NCI-H526 (cell line): ENCODE measurements at regions not wholly inside any gene's neighbourhood (a gene's known extent, or its start where the extent isn't known, plus 50 kb on each side); places are given as distances from the start of the nearest gene placed in this dataset.

Experiments
- DNase-seq, 2 experiments: peaks; one replicate each; lab custom pipeline; 2025; lab: John Stamatoyannopoulos, UW

DNA sequence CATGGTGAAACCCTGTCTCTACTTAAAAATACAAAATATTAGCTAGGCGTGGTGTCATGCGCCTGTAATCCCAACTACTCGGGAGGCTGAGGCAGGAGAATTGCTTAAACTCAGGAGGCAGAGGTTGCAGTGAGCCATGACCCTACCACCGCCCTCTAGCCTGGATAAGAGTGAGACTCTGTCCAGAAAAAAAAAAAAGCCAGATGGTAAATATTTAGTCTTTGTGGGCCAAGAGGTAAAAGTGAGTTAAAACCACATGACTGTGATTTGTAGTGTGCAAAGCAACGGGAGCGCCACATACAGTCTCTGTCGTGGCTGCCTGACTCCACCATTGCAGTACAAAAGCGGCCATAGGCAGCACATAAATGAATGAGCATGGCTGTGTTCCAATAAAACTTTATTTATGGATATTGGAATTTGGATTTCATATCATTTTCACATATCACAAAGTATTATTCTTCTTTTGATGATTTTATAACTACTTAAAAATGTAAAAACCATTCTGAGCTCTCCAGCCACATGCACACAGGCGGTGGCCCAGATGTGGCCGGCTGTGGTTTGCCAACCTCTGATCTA, 51.8 kb upstream of the CASZ1 start:
- no peak for DNase-seq

DNA sequence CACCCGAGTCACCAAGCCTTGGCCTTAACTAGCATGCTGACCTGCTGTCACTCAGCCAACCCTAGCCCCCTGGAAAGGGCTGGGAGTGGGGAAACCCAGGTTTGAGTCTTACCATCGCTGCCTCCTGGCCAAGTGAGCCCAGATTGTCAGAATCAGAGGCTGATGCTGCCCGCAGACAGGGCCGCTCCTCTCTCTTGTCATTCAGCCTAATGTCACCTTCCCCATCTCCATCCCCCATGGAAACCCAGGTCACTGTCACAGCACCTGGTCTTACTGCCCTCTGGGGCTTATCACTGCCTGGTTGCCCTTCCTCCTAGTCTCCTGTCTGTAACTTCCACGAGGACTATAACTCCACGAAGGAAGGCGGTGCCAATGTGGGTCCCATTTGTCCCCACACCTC, 53.6 kb upstream of the CASZ1 start:
- DNase-seq = no peak

DNA sequence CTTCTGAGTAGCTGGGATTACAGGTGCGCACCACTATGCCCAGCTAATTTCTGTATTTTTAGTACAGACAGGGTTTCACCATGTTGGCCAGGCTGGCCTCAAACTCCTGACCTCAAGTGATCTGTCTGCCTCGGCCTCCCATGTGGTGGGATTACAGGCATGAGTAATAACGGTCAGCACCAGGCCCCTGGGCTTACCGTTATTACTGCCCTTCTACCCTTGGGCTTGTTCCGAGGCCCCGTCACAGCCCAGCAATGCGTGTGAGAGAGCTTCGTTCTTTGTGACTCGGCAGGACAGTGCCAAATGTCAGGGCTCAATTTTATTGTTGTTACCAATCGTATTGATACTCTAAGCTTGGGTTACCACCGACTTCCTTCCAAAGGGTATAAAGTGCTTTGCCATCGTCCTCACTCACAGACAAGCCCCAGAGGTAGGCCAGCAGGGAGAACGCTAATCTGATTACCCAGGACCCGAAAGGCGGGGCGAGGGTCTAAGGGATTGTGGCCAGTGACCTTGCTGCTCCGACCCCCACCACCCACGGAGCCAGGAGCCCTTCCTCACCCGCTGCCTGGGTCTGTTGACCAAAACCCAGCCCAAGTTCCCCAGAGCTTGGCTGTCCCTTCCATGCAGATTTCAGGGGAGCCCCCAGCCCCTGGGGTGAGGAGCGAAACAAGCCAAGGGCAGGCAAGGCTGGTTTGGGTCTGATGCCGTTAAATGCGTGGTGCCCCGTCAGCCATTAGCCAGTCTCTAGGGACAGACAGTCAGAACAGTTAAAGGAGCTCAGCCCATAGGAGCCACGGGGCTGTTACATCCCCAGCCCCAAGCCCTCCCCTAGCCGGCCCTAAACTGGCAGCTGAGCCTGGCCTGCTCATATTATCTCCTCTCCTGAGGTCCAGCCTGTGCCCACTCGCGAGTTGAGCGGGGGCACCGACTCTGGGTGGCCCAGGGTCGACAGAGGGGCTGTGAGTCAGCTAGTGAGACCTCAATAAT, 54.9 kb upstream of the CASZ1 start:
- DNase-seq = no peak

DNA sequence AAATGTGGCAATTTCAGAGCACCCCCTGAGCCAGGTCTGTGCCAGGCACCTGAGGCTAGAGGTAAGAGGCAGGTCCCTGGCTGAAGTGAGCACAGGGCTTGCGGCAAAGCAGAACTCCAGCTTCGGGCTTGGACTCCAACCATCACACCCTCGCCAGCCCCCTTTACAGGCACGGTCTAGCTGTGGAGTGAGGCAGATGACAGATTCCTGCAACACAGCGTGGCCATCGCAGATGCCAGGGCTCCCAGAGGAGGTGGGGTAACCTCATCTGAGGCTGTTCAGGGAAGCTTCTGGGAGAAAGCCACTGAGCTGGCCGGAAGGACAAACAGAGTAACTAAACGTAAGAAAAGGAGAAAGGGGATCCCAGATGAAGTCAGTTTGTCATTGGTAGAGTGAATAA, 55.6 kb upstream of the CASZ1 start:
- DNase-seq = no peak

DNA sequence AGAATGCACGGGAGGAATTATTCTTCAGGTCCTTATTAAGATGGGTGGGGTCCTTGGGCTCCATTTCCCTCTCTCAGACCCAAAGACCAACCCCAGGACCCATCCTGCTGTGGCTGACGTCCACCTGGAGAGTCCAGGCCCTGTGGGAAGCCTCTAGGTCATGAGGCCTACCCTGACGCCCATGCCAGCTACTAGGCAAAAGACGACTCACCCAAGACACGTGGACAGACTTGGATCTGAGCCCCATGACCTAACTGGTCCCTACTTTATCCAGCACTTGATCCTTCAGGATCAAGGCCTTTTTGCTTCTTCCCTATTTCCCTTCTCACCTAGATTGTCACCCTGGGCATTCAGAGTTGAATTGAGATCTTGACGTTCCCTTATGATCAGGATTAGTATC, 56.0 kb upstream of the CASZ1 start:
- no peak for DNase-seq

DNA sequence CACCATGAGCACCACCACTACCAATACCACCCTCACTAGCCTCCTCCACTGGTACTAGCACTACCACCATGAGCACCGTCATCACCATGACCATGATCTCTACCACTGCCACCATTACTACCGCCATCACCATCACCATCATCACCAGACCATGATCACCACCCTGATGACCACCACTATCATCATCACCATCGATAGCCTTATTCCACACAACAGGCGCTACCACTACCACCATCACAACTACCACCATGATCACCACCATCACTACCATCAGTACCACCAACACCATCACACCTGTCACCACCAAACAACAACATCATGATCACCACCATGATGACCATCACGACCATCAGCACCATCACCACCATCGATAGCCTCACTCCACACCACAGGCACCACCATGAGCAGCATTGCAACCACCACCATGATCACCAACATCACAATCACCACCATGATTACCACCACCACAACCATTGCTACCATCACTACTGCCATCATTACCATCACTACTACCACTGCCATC, 56.6 kb upstream of the CASZ1 start:
- DNase-seq = no peak

DNA sequence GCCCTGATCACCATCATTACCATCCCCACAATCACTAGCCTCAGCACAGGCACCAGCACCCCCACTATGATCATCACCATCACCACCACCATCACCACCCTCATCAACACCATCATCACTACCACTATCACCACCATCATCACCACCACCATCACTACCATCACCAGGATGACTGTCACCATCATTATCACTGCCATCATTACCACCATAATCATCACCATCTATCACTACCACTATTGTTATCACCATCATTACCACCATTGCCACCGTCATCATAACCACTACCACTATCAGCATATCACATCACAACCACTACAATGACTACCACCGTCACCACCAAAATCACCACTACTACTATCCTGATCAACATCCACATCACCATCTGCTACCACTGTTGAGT, 57.3 kb upstream of the CASZ1 start:
- DNase-seq = no peak

DNA sequence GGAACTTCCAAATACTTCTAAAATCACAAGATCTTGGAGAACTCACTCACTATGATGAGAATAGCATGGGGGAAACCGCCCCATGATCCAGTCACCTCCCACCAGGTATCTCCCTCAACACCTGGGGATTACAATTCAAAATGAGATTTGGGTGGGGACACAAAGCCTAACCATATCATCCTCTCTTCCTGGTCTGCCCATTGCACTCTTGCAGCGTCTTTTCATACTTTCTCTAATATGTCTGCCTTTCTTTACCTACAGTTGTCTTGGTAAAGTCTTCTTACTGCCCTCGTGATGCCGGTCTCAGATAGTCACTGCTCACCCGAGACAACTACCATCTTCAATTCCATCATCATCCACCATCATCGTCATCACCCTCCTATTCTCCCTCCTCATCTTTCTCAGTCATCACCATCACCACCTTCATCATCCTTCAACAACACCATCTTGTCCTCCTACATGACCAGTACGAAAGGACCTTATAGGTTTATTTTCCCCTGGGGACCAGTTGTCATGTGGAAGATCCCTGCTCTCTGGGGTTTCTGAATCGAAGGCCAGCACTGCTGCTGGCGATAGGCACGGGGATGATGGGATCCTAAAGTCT, 58.5 kb upstream of the CASZ1 start:
- no peak for DNase-seq

DNA sequence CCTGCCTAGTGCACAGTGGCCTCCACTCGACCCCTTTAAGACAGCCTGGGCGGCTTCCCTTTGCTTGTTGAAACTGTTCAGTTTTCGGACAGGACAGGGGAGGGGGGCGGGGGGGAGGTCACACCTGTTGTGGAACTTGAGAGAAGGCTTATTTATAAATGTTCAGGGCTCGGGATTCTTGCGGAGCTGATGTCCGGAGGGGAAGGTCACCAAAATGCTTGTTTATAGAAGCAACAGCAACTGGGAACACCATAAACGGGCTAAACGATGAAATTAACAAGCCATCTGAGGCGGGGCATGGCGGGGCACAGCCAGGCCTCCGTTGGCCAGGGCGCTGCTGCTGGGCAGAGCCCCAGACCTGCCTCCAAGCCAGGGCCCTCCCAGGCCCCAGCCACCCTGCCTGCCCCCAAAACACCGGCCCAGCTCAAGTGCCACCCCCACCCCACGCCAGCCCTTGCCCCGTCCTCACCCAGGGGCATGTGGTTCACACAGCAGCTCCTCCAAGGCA, 59.8 kb upstream of the CASZ1 start:
- DNase-seq = no peak

DNA sequence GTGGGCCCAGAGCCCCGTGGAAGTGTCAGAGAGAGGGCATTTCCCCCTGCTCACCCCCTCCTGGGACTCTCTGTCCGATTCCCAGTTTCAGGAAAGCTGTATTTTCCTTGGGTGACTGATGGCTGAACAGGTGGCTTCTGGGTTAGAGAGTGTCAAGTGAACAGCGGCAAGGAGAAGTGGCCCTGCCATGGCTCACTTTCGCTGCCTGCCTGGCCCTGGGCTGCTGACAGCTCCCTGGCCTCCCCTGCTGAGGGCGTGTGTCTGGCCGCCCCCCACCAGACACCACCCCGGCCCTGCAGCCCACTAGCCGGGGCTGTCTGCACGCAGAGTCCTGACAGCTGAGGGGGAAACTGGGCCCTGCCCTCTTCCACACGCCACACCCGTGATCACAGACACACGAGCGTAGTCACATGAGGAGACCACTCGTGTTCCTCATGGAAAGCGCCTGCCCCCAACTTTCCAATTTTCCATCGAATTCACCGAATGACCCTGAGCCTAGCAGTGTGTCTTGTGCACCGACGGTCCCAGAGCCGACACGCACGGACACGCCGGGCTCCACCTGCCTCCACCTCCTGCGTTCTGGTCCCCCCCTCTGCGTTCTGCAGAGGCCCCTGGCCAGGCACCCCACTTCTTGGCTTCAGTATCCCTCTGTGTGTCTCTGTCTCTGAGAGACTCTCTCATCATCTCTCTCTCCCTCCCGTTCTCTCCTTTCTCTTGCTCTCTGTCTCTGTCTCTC, 60.6 kb upstream of the CASZ1 start:
- no peak for DNase-seq

DNA sequence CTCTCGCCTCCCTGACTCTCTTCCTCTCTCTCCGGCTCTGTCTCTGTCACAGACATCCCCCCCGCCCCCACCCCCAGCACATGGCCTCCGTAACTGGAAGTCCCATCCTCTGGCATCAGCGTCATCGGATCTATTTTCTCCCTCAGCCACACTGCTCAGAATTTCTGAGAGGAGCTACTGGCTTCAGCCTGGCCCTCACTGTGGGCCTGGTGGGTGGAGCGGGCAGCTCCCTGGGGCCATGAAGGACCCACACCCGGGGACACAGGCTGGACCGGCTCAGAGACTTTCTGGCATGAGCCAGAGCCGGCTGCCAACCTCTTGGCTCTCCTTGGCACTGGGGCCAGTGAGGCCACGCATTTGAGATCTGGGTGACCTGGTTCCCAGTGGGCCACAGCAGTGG, 61.2 kb upstream of the CASZ1 start:
- no peak for DNase-seq

DNA sequence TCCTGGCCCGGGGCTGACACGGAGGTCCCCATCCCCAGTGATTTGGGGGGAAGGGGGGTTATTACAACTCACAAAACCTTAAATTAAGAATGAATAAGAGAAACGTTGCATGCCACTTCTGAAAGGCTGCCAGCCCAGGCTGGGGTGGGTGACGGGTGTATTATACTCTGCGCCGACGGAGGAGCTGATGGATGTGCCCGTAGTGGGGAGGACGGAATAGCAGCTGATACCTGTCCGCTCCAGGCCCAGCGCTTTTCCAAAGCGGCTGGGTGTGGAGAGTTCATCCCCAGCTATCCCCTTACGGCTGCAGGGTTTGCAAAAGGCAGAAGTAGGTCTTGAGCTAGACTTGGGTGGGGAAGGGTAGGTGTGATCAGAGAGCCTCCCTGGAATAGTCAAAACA, 63.8 kb upstream of the CASZ1 start:
- no peak for DNase-seq

DNA sequence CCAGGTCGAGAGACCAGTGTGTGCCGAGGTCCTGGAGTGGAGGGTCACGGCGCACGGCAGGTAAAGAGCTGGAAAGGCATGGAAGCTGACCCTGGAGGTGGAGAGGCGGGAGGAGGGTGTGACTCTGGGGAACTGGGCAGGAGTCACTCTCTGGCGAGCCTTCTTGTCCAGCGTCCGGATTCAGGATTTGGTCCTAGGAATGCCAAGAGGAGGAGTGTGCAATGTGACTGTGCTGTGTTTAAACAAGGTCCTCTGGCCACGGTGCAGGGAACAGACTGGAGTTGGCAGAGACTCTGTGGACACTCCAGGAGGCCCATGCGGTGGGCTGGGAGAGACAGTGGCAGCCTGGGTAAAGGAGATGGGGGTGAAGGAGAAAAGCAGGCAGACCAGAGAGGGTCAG, 64.2 kb upstream of the CASZ1 start:
- no peak for DNase-seq

DNA sequence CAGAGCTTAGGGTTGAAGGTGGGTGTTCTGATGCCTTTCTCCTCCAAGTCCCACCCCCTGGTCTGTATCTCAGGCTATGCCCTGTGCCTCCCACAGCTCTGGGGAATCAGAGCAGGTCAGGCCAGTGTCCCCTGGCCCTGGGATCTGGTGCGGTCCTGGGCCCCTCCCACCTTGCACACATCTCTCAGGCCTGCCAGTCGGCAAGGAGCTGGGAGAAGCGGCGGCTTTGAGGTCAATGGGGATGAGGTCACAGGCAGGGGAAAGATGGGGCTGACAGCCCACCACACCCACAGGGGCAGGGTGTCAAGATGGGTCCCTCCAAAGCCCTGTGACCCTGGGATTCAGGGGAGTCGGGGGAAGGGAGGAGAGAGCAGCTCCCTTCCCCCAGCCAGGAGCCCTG, 65.4 kb upstream of the CASZ1 start:
- DNase-seq = no peak

DNA sequence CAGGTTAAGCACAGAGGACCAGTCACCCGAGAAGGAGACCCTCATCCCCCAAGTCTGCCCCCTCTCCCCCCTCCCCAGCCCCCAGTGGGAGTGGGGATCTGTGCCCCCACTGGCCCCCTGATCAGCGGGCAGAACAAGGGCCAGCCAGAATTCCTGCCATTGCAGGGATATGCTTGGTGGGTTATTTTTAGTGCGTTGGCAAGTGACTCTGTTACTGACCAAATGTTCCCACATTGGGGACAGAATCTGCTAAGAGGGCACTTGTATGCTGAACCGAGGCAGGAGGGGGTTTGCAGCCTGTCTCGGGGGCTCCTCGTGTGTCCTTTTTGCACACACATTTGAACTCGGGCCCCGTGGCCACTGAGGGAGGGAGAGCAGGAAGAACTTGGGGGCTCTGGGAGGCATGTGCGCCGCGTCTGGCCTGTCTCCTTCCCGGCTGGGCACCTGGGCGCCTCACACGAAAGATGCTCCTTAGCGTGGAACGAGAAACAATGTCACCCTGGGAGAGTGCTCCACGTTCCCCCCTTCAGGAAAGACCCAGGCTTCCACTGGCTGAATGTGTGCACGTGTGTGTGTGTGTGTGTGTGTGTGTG, 66.4 kb upstream of the CASZ1 start:
- DNase-seq = no peak

DNA sequence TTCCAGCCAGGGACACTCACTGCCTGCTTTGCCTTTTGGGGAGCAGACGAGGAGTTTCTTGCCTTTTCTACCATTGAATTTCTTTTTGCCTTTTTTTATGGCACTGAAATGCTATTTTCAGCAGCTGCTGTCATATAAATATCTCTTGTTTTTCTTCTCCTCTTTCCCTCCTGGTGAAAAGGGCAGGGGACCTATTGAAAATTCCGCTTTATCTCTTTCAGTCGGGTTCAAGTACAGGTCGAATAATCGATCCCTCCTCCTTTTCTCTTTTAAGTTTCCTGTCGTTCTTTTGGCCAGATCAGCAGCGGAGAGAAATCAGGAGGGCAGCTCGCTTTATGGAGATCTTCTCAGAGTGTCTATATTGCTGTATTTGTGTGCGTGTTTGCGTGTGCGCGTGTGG, 67.4 kb upstream of the CASZ1 start:
- DNase-seq = no peak

DNA sequence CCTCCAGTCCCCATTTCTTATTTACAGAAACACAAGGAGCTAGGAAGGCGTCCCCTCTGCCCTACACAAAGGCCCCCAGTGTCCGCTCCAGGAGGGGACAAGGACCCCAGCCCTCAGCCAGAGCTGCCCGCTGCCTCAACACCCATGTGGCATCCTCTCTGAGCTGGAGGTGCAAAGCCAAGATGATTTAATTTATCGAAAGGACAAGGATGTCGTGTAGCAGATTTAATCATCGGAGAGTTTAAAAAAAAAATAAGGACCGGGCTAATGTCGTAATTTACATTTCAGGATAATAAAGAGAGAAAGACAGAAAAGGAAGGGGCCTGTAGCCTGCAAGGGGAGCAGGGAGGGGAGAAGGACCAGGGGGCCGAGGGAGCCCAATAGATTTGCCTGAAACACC, 68.3 kb upstream of the CASZ1 start:
- DNase-seq = no peak

DNA sequence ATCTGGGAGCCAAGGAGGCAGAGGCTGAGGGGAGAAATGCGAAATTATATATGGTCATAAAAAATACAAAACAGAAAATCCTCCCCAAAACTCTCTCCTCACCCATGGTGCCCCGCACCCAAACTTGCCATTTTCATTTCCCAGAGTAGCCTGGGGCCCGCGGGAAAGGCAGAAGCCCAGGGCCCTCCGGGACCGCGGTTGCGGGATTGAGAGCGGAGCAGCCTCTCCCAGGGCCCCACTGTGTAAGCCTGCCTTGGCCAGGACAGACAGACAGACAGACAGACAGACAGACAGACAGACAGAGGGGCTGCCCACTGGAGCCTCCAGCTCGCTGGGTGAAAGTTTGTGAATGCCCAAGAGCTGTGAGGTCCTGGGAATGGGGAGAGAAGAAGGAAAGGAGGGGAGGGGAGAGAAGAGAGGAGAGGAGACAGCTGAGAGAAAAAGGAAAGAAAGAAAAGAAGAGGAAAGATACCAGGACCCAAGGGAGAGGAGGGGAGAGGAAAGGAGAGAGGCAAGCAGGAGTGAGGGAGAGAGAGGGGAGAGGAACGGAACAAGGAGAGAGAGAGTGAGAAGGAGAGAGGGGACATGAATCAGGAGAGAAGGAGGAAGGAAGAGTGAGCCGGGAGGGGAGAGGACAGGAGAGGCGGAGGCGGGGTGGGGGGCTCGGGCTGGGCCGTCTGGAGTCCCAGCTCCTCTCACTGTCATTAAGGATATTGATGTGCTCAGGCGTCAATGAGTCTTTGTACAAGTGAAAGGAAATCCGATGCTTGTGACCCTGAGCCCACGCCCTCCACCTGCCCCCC, 69.3 kb upstream of the CASZ1 start:
- peak in 1 of 2 experiments; percentile 55 for DNase-seq

DNA sequence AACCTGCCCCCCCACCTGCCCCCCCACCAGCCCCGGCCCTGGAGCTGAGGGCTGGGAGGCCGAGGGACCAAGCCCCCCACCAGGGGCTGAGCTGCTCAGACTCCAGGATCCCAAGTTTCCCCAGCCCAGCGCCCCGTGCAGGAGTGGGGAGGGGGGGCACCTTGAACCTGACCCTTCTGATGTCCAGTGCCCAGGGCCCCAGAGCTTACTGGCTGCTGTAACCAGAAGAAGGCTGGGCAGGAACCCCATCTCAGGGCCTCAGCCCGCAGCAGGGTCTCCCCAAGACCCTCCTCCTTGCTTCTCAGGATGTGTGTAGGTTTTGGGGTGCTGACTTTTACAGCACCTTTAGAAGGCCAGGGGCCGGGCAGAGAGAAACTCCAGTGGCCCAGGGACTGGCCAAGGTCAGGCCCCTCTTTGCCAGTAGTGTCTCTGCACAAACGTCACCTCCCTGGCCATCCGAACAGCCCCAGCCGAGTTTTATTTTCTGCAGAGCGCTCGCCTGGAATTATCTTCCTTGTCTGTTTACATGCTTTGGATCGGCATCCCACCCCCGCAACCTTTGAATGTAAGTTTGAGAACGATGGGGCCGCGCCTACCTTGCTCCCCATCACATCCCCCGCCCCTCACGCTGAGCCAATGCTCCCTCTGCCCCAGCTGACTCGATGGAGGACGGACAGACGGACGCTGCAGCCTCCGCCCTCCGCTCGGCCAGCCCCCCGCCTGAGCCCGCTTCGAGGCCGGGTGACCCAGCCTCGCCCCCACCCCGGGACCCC, 70.1 kb upstream of the CASZ1 start:
- peak; percentile 37 to 79 for DNase-seq

DNA sequence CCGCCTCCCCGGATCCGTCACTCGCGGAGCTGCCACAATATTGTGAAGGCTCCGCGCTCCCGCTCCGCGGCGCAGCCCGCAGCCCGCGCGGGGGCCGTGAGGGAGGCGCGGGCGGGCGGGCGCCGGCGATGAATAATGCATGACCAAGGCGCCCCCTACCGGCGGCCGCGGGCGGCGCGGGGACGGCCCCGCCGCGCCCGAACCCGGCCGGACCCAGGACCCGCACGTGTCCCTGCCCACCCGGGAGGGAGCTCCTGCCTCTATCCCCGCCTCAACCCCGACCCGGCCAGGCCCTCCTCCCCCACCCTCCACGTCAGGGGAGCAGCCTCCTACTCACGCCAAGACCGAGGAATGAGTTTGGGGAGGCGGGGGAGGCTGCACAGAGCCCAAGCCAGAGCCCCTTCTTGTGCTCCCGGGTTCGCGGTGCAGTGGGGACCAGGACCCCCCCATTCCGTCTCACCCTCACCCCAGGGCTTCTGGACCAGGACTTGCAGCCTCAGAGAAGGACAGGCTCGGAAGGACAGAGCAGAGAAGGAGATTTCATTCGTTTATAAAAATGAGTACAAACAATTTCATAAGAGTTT, 70.8 kb upstream of the CASZ1 start:
- peak in 1 of 2 experiments; percentile 83 for DNase-seq
